ENCODE measurements at regions not wholly inside any gene's neighbourhood (a gene's known extent, or its start where the extent isn't known, plus 50 kb on each side); places are given as distances from the start of the nearest gene placed in this dataset.

DNA sequence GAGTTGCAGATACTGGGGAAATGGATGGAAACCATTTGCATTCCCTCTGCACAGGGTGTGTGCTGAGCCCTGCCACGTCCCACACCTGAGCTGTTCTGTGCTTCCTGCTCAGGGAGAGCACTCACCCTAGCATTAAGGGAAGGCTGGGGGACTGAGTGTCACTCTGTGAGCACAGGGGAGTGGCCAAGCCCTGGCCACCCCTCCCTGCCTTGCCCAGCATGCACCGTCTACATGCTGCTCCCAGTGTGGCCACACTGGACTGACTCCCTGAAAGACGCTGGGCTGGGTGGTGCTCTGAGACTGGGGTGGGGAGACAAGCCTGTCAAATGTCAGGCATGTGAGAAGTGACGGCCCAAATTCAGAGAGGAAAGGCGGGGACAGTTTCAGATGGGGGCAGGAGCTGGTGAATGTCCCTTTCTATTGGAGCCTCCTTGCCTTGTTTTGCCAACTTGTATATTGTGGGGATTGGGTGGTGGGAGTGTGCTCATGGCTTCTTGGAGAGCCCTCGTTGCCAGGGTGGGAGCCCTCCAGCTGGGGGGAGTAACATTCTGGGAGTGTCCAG, 298.4 kb upstream of the HS6ST1 start:
- Histone ChIP-seq H3K4me3 (replicated peaks in 1 of 4; ENCODE audit: control extremely low read depth in 1 of 4, insufficient read depth in 1 of 4, low read depth in 3 of 4, low read length in 4 of 4) (no peak overlapping the region), H2AFZ (ENCODE audit: low read length) (no peak overlapping the region), H3K9me3 (ENCODE audit: control insufficient read depth, insufficient read depth, low read depth, low read length) (no peaks in the 10 kb centered on the region), H3K9ac (ENCODE audit: insufficient read depth, low read length) (no peak overlapping the region), H3K27me3 (ENCODE audit: control insufficient read depth, insufficient read depth, low read length) (no peaks in the 10 kb centered on the region), H3K36me3 (ENCODE audit: control insufficient read depth, insufficient read depth, low read length) (no peaks in the 10 kb centered on the region), H3K4me2 (ENCODE audit: extremely low read depth, insufficient read depth, low read length) (no peak overlapping the region), H3K4me1 (ENCODE audit: control insufficient read depth, extremely low read depth, insufficient read depth, low read length) (no peaks in the 10 kb centered on the region), H3K27ac (ENCODE audit: insufficient read depth, low read length) (no peak overlapping the region), H4K20me1 (ENCODE audit: control insufficient read depth, extremely low read depth, insufficient read depth, low read length) (no peaks in the 10 kb centered on the region), H3K79me2 (ENCODE audit: control insufficient read depth, insufficient read depth, low read length) (no peaks in the 10 kb centered on the region)
- DNase-seq (ENCODE audit: low read depth in 2 of 2): no peak
- TF ChIP-seq EZH2 (IDR thresholded peaks at IDR 0.05; ENCODE audit: low read length, missing control alignments): no peak
- TF ChIP-seq, protein P1, sequence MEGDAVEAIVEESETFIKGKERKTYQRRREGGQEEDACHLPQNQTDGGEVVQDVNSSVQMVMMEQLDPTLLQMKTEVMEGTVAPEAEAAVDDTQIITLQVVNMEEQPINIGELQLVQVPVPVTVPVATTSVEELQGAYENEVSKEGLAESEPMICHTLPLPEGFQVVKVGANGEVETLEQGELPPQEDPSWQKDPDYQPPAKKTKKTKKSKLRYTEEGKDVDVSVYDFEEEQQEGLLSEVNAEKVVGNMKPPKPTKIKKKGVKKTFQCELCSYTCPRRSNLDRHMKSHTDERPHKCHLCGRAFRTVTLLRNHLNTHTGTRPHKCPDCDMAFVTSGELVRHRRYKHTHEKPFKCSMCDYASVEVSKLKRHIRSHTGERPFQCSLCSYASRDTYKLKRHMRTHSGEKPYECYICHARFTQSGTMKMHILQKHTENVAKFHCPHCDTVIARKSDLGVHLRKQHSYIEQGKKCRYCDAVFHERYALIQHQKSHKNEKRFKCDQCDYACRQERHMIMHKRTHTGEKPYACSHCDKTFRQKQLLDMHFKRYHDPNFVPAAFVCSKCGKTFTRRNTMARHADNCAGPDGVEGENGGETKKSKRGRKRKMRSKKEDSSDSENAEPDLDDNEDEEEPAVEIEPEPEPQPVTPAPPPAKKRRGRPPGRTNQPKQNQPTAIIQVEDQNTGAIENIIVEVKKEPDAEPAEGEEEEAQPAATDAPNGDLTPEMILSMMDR (conservative IDR thresholded peaks at IDR 0.05 in 1 of 2, IDR thresholded peaks at IDR 0.05 in 1 of 2; ENCODE audit: low read depth in 1 of 2, low read length in 2 of 2): no peak

DNA sequence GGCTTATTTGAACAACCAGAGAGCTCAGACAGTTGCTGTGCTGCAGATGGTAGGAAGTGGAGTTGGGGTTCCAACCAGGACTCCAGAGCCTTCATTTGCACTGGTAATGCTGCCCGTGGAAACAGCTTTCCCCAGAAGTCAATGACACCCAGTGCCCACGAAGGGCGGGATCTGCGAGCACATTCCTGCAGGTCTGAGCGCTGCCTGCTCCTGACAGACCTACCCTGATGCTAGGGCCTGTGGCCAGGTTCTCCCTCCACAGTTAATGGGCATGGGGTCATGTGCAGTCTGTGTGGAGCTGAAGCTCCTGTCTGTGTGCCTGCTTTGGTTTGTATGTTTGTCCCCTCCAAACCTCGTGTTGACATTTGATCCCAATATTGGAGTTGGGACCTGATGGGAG, 299.0 kb upstream of the HS6ST1 start:
- Histone ChIP-seq H3K27me3 (ENCODE audit: control insufficient read depth, insufficient read depth, low read length) (no peaks in the 10 kb centered on the region), H3K36me3 (ENCODE audit: control insufficient read depth, insufficient read depth, low read length) (no peaks in the 10 kb centered on the region), H3K4me1 (ENCODE audit: control insufficient read depth, extremely low read depth, insufficient read depth, low read length) (peaks cover 2% of the 10 kb centered on the region), H3K79me2 (ENCODE audit: control insufficient read depth, insufficient read depth, low read length) (no peaks in the 10 kb centered on the region), H3K9me3 (ENCODE audit: control insufficient read depth, insufficient read depth, low read depth, low read length) (no peaks in the 10 kb centered on the region), H3K4me2 (ENCODE audit: extremely low read depth, insufficient read depth, low read length) (no peak overlapping the region), H4K20me1 (ENCODE audit: control insufficient read depth, extremely low read depth, insufficient read depth, low read length) (no peaks in the 10 kb centered on the region), H2AFZ (ENCODE audit: low read length) (no peak overlapping the region), H3K27ac (ENCODE audit: insufficient read depth, low read length) (no peak overlapping the region), H3K4me3 (replicated peaks in 1 of 4; ENCODE audit: control extremely low read depth in 1 of 4, insufficient read depth in 1 of 4, low read depth in 3 of 4, low read length in 4 of 4) (no peak overlapping the region), H3K9ac (ENCODE audit: insufficient read depth, low read length) (no peak overlapping the region)
- TF ChIP-seq EZH2 (IDR thresholded peaks at IDR 0.05; ENCODE audit: low read length, missing control alignments): no peak
- TF ChIP-seq, protein P1 (conservative IDR thresholded peaks at IDR 0.05 in 1 of 2, IDR thresholded peaks at IDR 0.05 in 1 of 2; ENCODE audit: low read depth in 1 of 2, low read length in 2 of 2): no peak
- no peak for DNase-seq (ENCODE audit: low read depth in 2 of 2)

GRCh38 chr2:128618642-128619041, 300.0 kb upstream of the HS6ST1 start:
- Histone ChIP-seq H3K27ac (ENCODE audit: insufficient read depth, low read length) (no peak overlapping the region), H4K20me1 (ENCODE audit: control insufficient read depth, extremely low read depth, insufficient read depth, low read length) (no peaks in the 10 kb centered on the region), H3K9me3 (ENCODE audit: control insufficient read depth, insufficient read depth, low read depth, low read length) (no peaks in the 10 kb centered on the region), H3K9ac (ENCODE audit: insufficient read depth, low read length) (no peak overlapping the region), H3K79me2 (ENCODE audit: control insufficient read depth, insufficient read depth, low read length) (no peaks in the 10 kb centered on the region), H3K27me3 (ENCODE audit: control insufficient read depth, insufficient read depth, low read length) (no peaks in the 10 kb centered on the region), H3K4me1 (ENCODE audit: control insufficient read depth, extremely low read depth, insufficient read depth, low read length) (peaks cover 8% of the 10 kb centered on the region), H3K4me2 (ENCODE audit: extremely low read depth, insufficient read depth, low read length) (no peak overlapping the region), H2AFZ (ENCODE audit: low read length) (no peak overlapping the region), H3K36me3 (ENCODE audit: control insufficient read depth, insufficient read depth, low read length) (no peaks in the 10 kb centered on the region), H3K4me3 (replicated peaks in 1 of 4; ENCODE audit: control extremely low read depth in 1 of 4, insufficient read depth in 1 of 4, low read depth in 3 of 4, low read length in 4 of 4) (no peak overlapping the region)
- TF ChIP-seq, protein P1 (conservative IDR thresholded peaks at IDR 0.05 in 1 of 2, IDR thresholded peaks at IDR 0.05 in 1 of 2; ENCODE audit: low read depth in 1 of 2, low read length in 2 of 2): no peak
- TF ChIP-seq EZH2 (IDR thresholded peaks at IDR 0.05; ENCODE audit: low read length, missing control alignments): no peak
- no peak for DNase-seq (ENCODE audit: low read depth in 2 of 2)
